Fibroblast of lung (primary cell): ENCODE measurements at regions not wholly inside any gene's neighbourhood (a gene's known extent, or its start where the extent isn't known, plus 50 kb on each side); places are given as distances from the start of the nearest gene placed in this dataset.

Experiments used
- DNase-seq, 2 donors: peaks; one replicate each; pipeline versions ENCODE4 v3.0.0 to v3.0.0-alpha.2; 2010; ENCODE audit warnings: low read depth in 2 of 2
- H2AFZ ChIP-seq: 2 replicates; pipeline ENCODE4 v1.5.1; 2012; ENCODE audit warnings: low read length, control low read depth, inconsistent platforms
- H3K27ac ChIP-seq: 2 replicates; pipeline ENCODE4 v1.5.1; 2011; ENCODE audit warnings: low read length, control low read depth; ENCODE audit not compliant: insufficient read depth
- H3K27me3 ChIP-seq: 2 replicates; pipeline ENCODE4 v1.5.1; 2011; ENCODE audit warnings: mild to moderate bottlenecking, low read length; ENCODE audit not compliant: control insufficient read depth, insufficient read depth
- H3K36me3 ChIP-seq: 2 replicates; pipeline ENCODE4 v1.5.1; 2011; ENCODE audit warnings: low read length; ENCODE audit not compliant: control insufficient read depth, insufficient read depth
- H3K4me1 ChIP-seq: 2 replicates; pipeline ENCODE4 v1.5.1; 2011; ENCODE audit warnings: low read length; ENCODE audit not compliant: control insufficient read depth, insufficient read depth; ENCODE audit errors: extremely low read depth
- H3K4me2 ChIP-seq: 2 replicates; pipeline ENCODE4 v1.5.1; 2011; ENCODE audit warnings: low read length, control low read depth; ENCODE audit not compliant: insufficient read depth; ENCODE audit errors: extremely low read depth
- H3K4me3 ChIP-seq, 4 experiments: fragments of 200-600 bp in 1 of 4; sonication (generic) in 1 of 4; replicated peaks in 1 of 4; 2 replicates each; pipeline ENCODE4 v1.5.1; 2011 to 2016; ENCODE audit warnings: low read length in 4 of 4, low read depth in 3 of 4, mild to moderate bottlenecking in 3 of 4, control low read depth in 2 of 4, inconsistent platforms in 1 of 4, mixed read lengths in 1 of 4; ENCODE audit not compliant: insufficient read depth in 1 of 4; ENCODE audit errors: control extremely low read depth in 1 of 4
- H3K79me2 ChIP-seq: 2 replicates; pipeline ENCODE4 v1.5.1; 2012; ENCODE audit warnings: mild to moderate bottlenecking, low read length, inconsistent platforms; ENCODE audit not compliant: control insufficient read depth, insufficient read depth
- H3K9ac ChIP-seq: 2 replicates; pipeline ENCODE4 v1.5.1; 2011; ENCODE audit warnings: mild to moderate bottlenecking, low read length, control low read depth; ENCODE audit not compliant: insufficient read depth
- H3K9me3 ChIP-seq: 2 replicates; pipeline ENCODE4 v1.5.1; 2012; ENCODE audit warnings: low read depth, low read length; ENCODE audit not compliant: control insufficient read depth, insufficient read depth
- H4K20me1 ChIP-seq: 2 replicates; pipeline ENCODE4 v1.5.1; 2011; ENCODE audit warnings: low read length; ENCODE audit not compliant: control insufficient read depth, insufficient read depth; ENCODE audit errors: extremely low read depth
- CTCF ChIP-seq, 2 donors: IDR thresholded peaks in 1 of 2; conservative IDR thresholded peaks in 1 of 2; 1 replicate in 1 of 2; 2 replicates in 1 of 2; pipeline ENCODE4 v1.5.1; 2011 to 2012; ENCODE audit warnings: low read length in 2 of 2, control low read depth in 1 of 2, inconsistent platforms in 1 of 2, low read depth in 1 of 2, mild to moderate bottlenecking in 1 of 2
- EZH2 ChIP-seq: IDR thresholded peaks from 2 replicates; pipeline ENCODE4 v1.5.1; 2012; ENCODE audit warnings: low read length, control low read depth, mild to moderate bottlenecking; ENCODE audit errors: missing control alignments

DNA sequence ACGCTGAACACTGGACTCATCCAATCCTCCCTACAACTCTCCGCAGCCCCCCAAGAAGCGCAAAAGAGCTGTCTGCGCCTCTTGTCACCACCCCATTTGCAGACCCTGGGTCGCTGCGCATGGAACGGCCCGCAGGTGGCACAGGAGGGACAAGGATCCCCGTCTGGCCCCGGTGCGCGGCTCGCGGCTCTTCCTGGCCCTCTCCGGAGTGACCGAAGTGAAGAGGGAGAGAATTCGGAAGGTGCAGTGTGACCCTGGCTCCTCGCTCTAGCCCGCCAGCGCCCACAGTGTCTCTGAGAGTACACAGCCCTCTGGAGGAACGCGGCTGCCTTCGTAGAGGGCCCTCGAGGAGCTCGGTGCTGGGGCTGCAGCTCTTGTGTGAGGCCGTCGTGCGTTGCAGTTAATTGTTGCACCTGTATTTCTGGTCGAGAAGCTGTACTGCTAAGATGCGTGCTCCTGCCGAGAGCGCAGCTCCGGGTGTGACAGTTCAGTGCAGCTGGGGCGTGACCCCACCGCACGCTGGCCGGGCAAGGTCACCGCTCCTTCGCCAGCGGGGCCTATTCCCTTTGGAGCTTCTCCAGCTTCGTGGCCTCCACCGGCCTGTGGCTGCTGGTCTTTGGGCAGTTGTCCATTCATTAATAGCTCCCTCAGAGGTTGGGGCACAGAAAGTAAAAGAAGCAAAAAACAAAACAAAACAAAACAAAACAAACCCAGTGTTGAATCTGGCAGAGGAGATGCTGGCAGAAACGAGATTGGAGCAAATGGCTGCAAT is 119.0 kb downstream of the SEC23IP start:
- H3K36me3 ChIP-seq, result no peaks in the 10 kb centered on the region
- no peak for DNase-seq
- H3K4me1 ChIP-seq, result no peaks in the 10 kb centered on the region
- no peaks in the 10 kb centered on the region for H3K9me3 ChIP-seq
- no peak overlapping the region for H3K4me3 ChIP-seq
- no peaks in the 10 kb centered on the region for H3K27me3 ChIP-seq
- H3K79me2 ChIP-seq, result no peaks in the 10 kb centered on the region
- no peak overlapping the region for H3K27ac ChIP-seq
- H4K20me1 ChIP-seq, result no peaks in the 10 kb centered on the region
- no peak overlapping the region for H3K4me2 ChIP-seq
- no peak overlapping the region for H3K9ac ChIP-seq
- no peak overlapping the region for H2AFZ ChIP-seq
- no peak for TF ChIP-seq EZH2
- no peak for TF ChIP-seq CTCF (conservative IDR thresholded peaks at IDR 0.05 in 1 of 2, IDR thresholded peaks at IDR 0.05 in 1 of 2; ENCODE audit: low read depth in 1 of 2, low read length in 2 of 2)

DNA sequence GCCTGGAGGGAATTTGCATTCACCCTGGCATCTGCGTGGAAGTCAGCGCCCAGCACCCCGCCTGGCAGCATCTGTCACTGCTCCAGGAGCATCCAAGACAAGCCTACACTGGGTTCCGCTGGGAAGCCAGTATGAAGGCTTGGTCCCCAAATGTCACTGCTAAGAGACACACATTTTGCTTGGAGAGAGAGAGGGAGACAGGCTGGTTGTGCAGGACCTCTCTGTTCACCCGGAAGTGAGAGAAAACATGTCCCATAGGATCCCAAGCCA is 119.5 kb downstream of the SEC23IP start:
- DNase-seq, result no peak
- Histone ChIP-seq H3K9ac (no peak overlapping the region), H3K9me3 (no peaks in the 10 kb centered on the region), H4K20me1 (no peaks in the 10 kb centered on the region), H3K36me3 (no peaks in the 10 kb centered on the region), H3K79me2 (no peaks in the 10 kb centered on the region), H3K27ac (no peak overlapping the region), H3K4me3 (no peak overlapping the region), H3K4me2 (no peak overlapping the region), H3K4me1 (no peaks in the 10 kb centered on the region), H3K27me3 (no peaks in the 10 kb centered on the region), H2AFZ (no peak overlapping the region)
- no peak for TF ChIP-seq CTCF (conservative IDR thresholded peaks at IDR 0.05 in 1 of 2, IDR thresholded peaks at IDR 0.05 in 1 of 2; ENCODE audit: low read depth in 1 of 2, low read length in 2 of 2)
- no peak for TF ChIP-seq EZH2

DNA sequence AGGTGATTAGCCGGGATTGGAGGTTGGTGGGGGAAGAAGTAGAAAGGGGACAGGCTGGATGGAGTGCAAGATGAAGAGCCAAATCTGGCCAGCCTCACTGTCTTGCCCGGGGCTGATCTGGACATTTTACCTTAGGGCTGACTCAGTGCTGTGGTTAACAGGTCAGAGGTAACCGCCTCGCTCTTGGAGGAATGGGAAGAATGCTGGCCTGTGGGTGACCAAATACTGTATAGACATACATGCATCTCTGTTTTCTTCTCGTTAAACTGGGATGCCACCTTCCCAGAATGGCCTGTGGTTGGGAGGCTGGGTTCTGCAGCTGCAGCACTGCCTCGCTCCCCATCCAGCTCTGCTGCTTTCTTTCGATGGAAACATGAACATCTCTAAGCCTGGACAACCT is 120.0 kb downstream of the SEC23IP start:
- H3K27me3 ChIP-seq, result no peaks in the 10 kb centered on the region
- H3K4me1 ChIP-seq, result no peaks in the 10 kb centered on the region
- no peak overlapping the region for H3K4me2 ChIP-seq
- H3K27ac ChIP-seq, result no peak overlapping the region
- H4K20me1 ChIP-seq, result no peaks in the 10 kb centered on the region
- no peak overlapping the region for H2AFZ ChIP-seq
- no peaks in the 10 kb centered on the region for H3K79me2 ChIP-seq
- no peak overlapping the region for H3K9ac ChIP-seq
- no peaks in the 10 kb centered on the region for H3K36me3 ChIP-seq
- no peak overlapping the region for H3K4me3 ChIP-seq
- TF ChIP-seq EZH2, result no peak
- no peak for TF ChIP-seq CTCF (conservative IDR thresholded peaks at IDR 0.05 in 1 of 2, IDR thresholded peaks at IDR 0.05 in 1 of 2; ENCODE audit: low read depth in 1 of 2, low read length in 2 of 2)
- peak in 1 of 2 donors; percentile 80 for DNase-seq
- H3K9me3 ChIP-seq, result no peaks in the 10 kb centered on the region
